H1 (cell line): ENCODE measurements at regions not wholly inside any gene's neighbourhood (a gene's known extent, or its start where the extent isn't known, plus 50 kb on each side); places are given as distances from the start of the nearest gene placed in this dataset.

ENCODE experiments used
- ATF2 ChIP-seq: IDR thresholded peaks from 2 replicates; pipeline ENCODE4 v1.6.1; 2012; ENCODE audit warnings: low read length, inconsistent platforms
- GTF2F1 ChIP-seq: IDR thresholded peaks from 2 replicates; pipeline ENCODE4 v1.6.1; 2012; ENCODE audit warnings: low read depth, low read length, improper control_type of control experiment, borderline replicate concordance
- SP4 ChIP-seq: IDR thresholded peaks from 2 replicates; pipeline ENCODE4 v1.6.1; 2012; ENCODE audit warnings: low read length, inconsistent platforms
- TBP ChIP-seq: IDR thresholded peaks from 2 replicates; pipeline ENCODE4 v1.6.1; 2011; ENCODE audit warnings: low read depth, low read length, improper control_type of control experiment

GRCh38 chr1:38197312-38198061 is 150.9 kb upstream of the POU3F1 start (continued):
- no peak for TF ChIP-seq ATF2
- TF ChIP-seq TBP = no peak
- TF ChIP-seq GTF2F1 = no peak
- no peak for TF ChIP-seq SP4
